ENCODE measurements at regions not wholly inside any gene's neighbourhood (a gene's known extent, or its start where the extent isn't known, plus 50 kb on each side); places are given as distances from the start of the nearest gene placed in this dataset.

- TF ChIP-seq CTCF (IDR thresholded peaks at IDR 0.05; ENCODE audit: poor library complexity), result no peak
- no peak for TF ChIP-seq EZH2phosphoT487 (IDR thresholded peaks at IDR 0.05; ENCODE audit: low read depth, severe bottlenecking, unreplicated experiment)
- TF ChIP-seq EZH2 (IDR thresholded peaks at IDR 0.05; ENCODE audit: borderline replicate concordance), result no peak
These were observed 372.1 kb downstream of the TLE1 start for GRCh38 chr9:81317223-81317622.

Measured in hepatocyte (in vitro differentiated cells).